Natural killer cell (primary cell): ENCODE measurements at regions not wholly inside any gene's neighbourhood (a gene's known extent, or its start where the extent isn't known, plus 50 kb on each side); places are given as distances from the start of the nearest gene placed in this dataset.

Experiments
- ATAC-seq, 3 donors: fragments of 150-1000 bp in 2 of 3; fragments of 200-7000 bp in 1 of 3; cut with Tn5 transposase; 1 replicate in 1 of 3; 2 replicates in 2 of 3; pipeline ENCODE4 v1.10.0; 2021; ENCODE audit warnings: mild to moderate bottlenecking in 2 of 3, moderate library complexity in 2 of 3
- DNase-seq, 2 donors: peaks; one replicate each; pipeline versions ENCODE4 v3.0.0 to v3.0.0-alpha.2; 2013 to 2021; ENCODE audit warnings: mixed read lengths in 1 of 2
- H3K27ac ChIP-seq: one replicate; pipeline ENCODE4 v1.5.1; 2013; ENCODE audit warnings: mild to moderate bottlenecking, low read length
- H3K27me3 ChIP-seq: one replicate; pipeline ENCODE4 v1.6.1; 2013; ENCODE audit warnings: low read length; ENCODE audit not compliant: control insufficient read depth, insufficient read depth
- H3K36me3 ChIP-seq: one replicate; pipeline ENCODE4 v1.6.1; 2013; ENCODE audit warnings: low read length; ENCODE audit not compliant: control insufficient read depth, insufficient read depth
- H3K4me1 ChIP-seq: one replicate; pipeline ENCODE4 v1.6.1; 2013; ENCODE audit warnings: low read length; ENCODE audit not compliant: control insufficient read depth, insufficient read depth
- H3K4me3 ChIP-seq: one replicate; pipeline ENCODE4 v1.5.1; 2013; ENCODE audit warnings: low read length
- H3K9me3 ChIP-seq: one replicate; pipeline ENCODE4 v1.6.1; 2013; ENCODE audit warnings: low read length; ENCODE audit not compliant: control insufficient read depth, insufficient read depth
- H3K27ac Mint-ChIP-seq, 2 donors: one replicate each; pipeline ENCODE4 v1.8.0; 2022; ENCODE audit warnings: mild to moderate bottlenecking in 2 of 2, mixed read lengths in 2 of 2, moderate library complexity in 1 of 2
- H3K27me3 Mint-ChIP-seq, 2 donors: one replicate each; pipeline ENCODE4 v1.8.0; 2022; ENCODE audit warnings: low read depth in 2 of 2, mixed read lengths in 2 of 2
- H3K36me3 Mint-ChIP-seq: one replicate; pipeline ENCODE4 v1.8.0; 2022; ENCODE audit warnings: mixed read lengths
- H3K4me1 Mint-ChIP-seq, 2 donors: one replicate each; pipeline ENCODE4 v1.8.0; 2022; ENCODE audit warnings: mixed read lengths in 2 of 2
- H3K4me3 Mint-ChIP-seq: one replicate; pipeline ENCODE4 v1.8.0; 2022; ENCODE audit warnings: mild to moderate bottlenecking, moderate library complexity, mixed read lengths
- H3K9me3 Mint-ChIP-seq, 2 donors: one replicate each; pipeline ENCODE4 v1.8.0; 2022; ENCODE audit warnings: mixed read lengths in 2 of 2
- WGBS: methylation state at CpG from one replicate; pipeline ENCODE4 v1.1.7; 2013; ENCODE audit warnings: missing lambda C conversion rate; ENCODE audit not compliant: insufficient coverage; 5-methylcytosine and 5-hydroxymethylcytosine counted together
- intact Hi-C: fragments of 100-400 bp; cut with micrococcal nuclease; formaldehyde crosslinking; loops from one replicate; pipeline ENCODE4 v1.14.2; 2022
- TF ChIP-seq, protein P1 (sequence below): fragments of 200-600 bp; IDR thresholded peaks from one replicate; pipeline ENCODE4 v1.8.0; 2022; ENCODE audit warnings: antibody characterized with exemption

DNA sequence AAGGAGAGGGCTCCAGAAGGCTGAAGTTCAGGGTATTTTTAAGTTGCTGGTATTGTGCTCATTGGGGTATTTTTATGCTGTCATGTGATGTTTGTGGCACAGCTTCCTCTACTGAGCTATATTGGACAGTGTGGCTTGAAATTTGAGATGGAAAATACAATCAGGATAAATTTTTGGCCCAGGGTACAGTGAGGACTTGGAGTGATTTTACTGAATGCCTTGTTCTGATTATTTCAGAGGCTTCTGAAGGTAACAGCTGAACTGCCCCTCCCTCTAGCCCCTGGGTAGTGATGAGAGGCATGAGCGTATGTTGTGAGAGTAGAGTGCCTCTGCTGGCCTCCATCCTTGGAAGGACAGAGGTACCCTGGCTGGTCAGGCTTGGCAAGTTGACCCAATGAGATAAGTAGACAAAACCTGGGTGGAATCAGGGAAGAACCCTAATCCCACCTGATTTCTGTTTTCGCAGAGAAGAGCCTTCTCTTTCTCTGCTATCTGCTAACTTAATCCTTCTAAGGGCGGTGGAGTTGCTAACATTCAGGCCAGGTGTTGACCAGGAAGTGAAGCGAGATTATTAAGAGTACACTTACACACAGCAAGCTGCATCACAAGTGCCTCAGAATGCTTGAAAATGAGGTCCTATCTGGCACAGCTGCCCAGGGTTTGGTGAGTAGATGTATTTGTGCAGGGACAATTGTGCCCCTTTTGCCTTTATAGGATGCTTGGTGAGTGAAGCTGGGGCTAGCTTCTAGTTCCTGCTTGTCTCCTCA lies 98.1 kb upstream of the CLSTN2 start:
- peaks cover 1 to 2% of the 10 kb centered on the region in 2 donors for H3K9me3 Mint-ChIP-seq
- H3K4me1 Mint-ChIP-seq, result no peaks in the 10 kb centered on the region
- Histone ChIP-seq H3K9me3 (no peaks in the 10 kb centered on the region), H3K4me1 (no peaks in the 10 kb centered on the region), H3K4me3 (no peak overlapping the region), H3K27me3 (no peaks in the 10 kb centered on the region), H3K36me3 (no peaks in the 10 kb centered on the region), H3K27ac (no peak overlapping the region)
- H3K27ac Mint-ChIP-seq, result no peak overlapping the region
- no peak for DNase-seq
- WGBS, result 91% methylated on average over 4 of the region's 4 CpGs
- intact Hi-C loops, result no loop called here
- peaks cover 0 to 3% of the 10 kb centered on the region in 2 donors for H3K27me3 Mint-ChIP-seq
- TF ChIP-seq, protein P1, sequence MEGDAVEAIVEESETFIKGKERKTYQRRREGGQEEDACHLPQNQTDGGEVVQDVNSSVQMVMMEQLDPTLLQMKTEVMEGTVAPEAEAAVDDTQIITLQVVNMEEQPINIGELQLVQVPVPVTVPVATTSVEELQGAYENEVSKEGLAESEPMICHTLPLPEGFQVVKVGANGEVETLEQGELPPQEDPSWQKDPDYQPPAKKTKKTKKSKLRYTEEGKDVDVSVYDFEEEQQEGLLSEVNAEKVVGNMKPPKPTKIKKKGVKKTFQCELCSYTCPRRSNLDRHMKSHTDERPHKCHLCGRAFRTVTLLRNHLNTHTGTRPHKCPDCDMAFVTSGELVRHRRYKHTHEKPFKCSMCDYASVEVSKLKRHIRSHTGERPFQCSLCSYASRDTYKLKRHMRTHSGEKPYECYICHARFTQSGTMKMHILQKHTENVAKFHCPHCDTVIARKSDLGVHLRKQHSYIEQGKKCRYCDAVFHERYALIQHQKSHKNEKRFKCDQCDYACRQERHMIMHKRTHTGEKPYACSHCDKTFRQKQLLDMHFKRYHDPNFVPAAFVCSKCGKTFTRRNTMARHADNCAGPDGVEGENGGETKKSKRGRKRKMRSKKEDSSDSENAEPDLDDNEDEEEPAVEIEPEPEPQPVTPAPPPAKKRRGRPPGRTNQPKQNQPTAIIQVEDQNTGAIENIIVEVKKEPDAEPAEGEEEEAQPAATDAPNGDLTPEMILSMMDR, result no peak
- no peaks in the 10 kb centered on the region for H3K36me3 Mint-ChIP-seq
- H3K4me3 Mint-ChIP-seq, result no peak overlapping the region
- no peak for ATAC-seq

DNA sequence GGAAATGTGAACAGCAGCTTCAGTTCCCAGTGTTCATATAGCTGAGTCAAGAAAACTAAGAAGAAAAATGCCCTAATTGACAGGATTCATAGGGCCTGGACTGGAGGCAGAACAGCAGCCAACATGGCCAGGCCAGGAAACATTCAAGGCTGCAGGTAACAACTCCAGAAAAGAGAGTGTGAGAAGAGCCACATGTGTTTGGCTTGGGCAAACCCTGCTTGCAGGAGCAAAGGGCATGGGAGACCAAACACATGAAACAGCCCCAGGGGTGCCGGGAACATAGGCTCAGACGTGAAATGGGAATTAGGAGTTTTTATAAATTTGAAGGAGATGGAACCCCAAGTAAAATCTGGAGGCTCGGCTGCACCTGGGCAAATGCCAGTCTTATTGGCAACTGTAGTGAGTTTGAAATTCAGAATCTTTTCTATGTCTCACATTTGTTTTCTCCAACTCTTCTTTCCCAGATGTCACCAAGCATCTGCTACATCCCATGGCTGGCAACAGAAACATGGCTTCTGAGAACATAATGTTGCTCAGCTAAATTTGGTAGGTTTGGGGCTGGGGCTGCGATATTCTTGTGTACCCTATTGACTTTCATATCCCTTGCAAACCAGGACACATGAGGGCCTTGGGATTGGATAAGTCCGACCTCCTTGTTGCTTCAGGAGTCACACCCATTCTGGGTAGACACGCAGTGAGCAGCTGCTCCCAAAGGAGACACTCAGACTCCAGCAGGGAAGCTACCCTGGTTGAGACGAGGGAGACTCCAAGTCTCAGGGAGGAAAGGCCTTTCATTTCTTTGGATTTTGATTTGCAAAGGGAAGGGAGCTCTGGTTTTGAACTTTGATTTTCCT lies 98.9 kb upstream of the CLSTN2 start:
- intact Hi-C loops, result no loop called here
- Histone ChIP-seq H3K36me3 (no peaks in the 10 kb centered on the region), H3K4me3 (no peak overlapping the region), H3K27me3 (no peaks in the 10 kb centered on the region), H3K27ac (no peak overlapping the region), H3K9me3 (no peaks in the 10 kb centered on the region), H3K4me1 (no peaks in the 10 kb centered on the region)
- TF ChIP-seq, protein P1, result no peak
- Mint-ChIP-seq H3K27ac (no peak overlapping the region), H3K9me3 (peaks cover 0 to 3% of the 10 kb centered on the region in 2 donors), H3K4me3 (no peak overlapping the region), H3K4me1 (no peaks in the 10 kb centered on the region), H3K36me3 (no peaks in the 10 kb centered on the region), H3K27me3 (peaks cover 0 to 3% of the 10 kb centered on the region in 2 donors)
- no peak for DNase-seq
- ATAC-seq, result no peak
- WGBS, result 90% methylated on average over 7 of the region's 7 CpGs

DNA sequence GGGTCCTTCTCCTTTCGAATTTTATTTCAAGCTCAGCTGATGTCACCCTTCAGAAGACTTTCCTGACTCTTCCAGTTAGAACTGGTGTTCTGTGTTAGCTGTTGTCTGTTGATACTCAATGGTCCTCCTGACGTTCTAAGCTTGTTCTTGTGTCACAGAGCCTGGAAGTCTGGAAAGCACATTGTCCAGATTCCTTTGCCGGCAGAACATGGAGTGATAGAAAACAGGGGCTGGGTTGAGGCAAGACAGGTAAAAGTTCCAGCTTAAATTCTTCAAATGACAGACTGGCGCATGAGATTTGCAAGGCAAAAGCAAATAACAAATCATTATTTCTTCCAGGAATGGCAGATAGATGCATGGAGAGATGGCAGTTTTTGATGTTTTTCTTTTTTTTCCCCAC lies 102.0 kb upstream of the CLSTN2 start:
- H3K4me1 Mint-ChIP-seq, result no peaks in the 10 kb centered on the region
- H3K27ac Mint-ChIP-seq, result no peak overlapping the region
- H3K27me3 Mint-ChIP-seq, result peaks cover 0 to 3% of the 10 kb centered on the region in 2 donors
- Histone ChIP-seq H3K27ac (no peak overlapping the region), H3K36me3 (no peaks in the 10 kb centered on the region), H3K4me3 (no peak overlapping the region), H3K4me1 (no peaks in the 10 kb centered on the region), H3K9me3 (no peaks in the 10 kb centered on the region), H3K27me3 (no peaks in the 10 kb centered on the region)
- 88% methylated on average over 4 of the region's 4 CpGs for WGBS
- TF ChIP-seq, protein P1, result no peak
- no peaks in the 10 kb centered on the region for H3K36me3 Mint-ChIP-seq
- DNase-seq (no peak), ATAC-seq (no peak)
- intact Hi-C loops, result no loop called here
- H3K4me3 Mint-ChIP-seq, result no peak overlapping the region
- H3K9me3 Mint-ChIP-seq, result peaks cover 0 to 3% of the 10 kb centered on the region in 2 donors
